NCI-H2029 (cell line): ENCODE measurements at regions not wholly inside any gene's neighbourhood (a gene's known extent, or its start where the extent isn't known, plus 50 kb on each side); places are given as distances from the start of the nearest gene placed in this dataset.
"Not testable (repeated sequence)": the region's sequence is repeated elsewhere in the genome, so short reads cannot be mapped to it uniquely, and the experiment has no call there.

Source experiments
- DNase-seq: peaks from one replicate; lab custom pipeline; 2025; lab: John Stamatoyannopoulos, UW

GRCh38 chr2:36058076-36058475 lies 297.5 kb upstream of the CRIM1 start:
- no peak for DNase-seq

- DNase-seq, result no peak
These were observed 302.8 kb upstream of the CRIM1 start for GRCh38 chr2:36052819-36053218.

- no peak for DNase-seq
These were observed 311.2 kb upstream of the CRIM1 start for GRCh38 chr2:36044411-36044810.

- DNase-seq, result no peak
These were observed 320.4 kb upstream of the CRIM1 start for GRCh38 chr2:36035137-36035536.

- no peak for DNase-seq
These were observed 323.5 kb upstream of the CRIM1 start for GRCh38 chr2:36032046-36032445.

GRCh38 chr2:36031471-36031870 lies 324.1 kb upstream of the CRIM1 start:
- no peak for DNase-seq

- no peak for DNase-seq
These were observed 328.0 kb upstream of the CRIM1 start for GRCh38 chr2:36027616-36028015.

- DNase-seq, result no peak
These were observed 342.5 kb upstream of the CRIM1 start for GRCh38 chr2:36013064-36013463.

- DNase-seq, result no peak
These were observed 349.1 kb upstream of the CRIM1 start for GRCh38 chr2:36006444-36006843.

GRCh38 chr2:36002941-36003340 lies 352.6 kb upstream of the CRIM1 start:
- no peak for DNase-seq

- no peak for DNase-seq
These were observed 358.1 kb upstream of the CRIM1 start for GRCh38 chr2:35997488-35997887.

GRCh38 chr2:35989503-35989902 lies 366.1 kb upstream of the CRIM1 start:
- no peak for DNase-seq

GRCh38 chr2:35989040-35989439 lies 366.5 kb upstream of the CRIM1 start:
- DNase-seq, result no peak

GRCh38 chr2:35986871-35987270 lies 368.7 kb upstream of the CRIM1 start:
- DNase-seq, result no peak

GRCh38 chr2:35978218-35978617 lies 377.4 kb upstream of the CRIM1 start:
- DNase-seq, result no peak

GRCh38 chr2:35976611-35977010 lies 379.0 kb upstream of the CRIM1 start:
- no peak for DNase-seq

- DNase-seq, result no peak
These were observed 381.8 kb upstream of the CRIM1 start for GRCh38 chr2:35973737-35974132.

- no peak for DNase-seq
These were observed 382.3 kb upstream of the CRIM1 start for GRCh38 chr2:35973132-35973736.

- no peak for DNase-seq
These were observed 391.8 kb upstream of the CRIM1 start for GRCh38 chr2:35963824-35964223.

GRCh38 chr2:35963357-35963756 lies 392.2 kb upstream of the CRIM1 start:
- no peak for DNase-seq

- no peak for DNase-seq
These were observed 392.9 kb upstream of the CRIM1 start for GRCh38 chr2:35962585-35963146.

GRCh38 chr2:35960596-35960995 lies 395.0 kb upstream of the CRIM1 start:
- DNase-seq, result no peak

GRCh38 chr2:35957053-35957452 lies 398.5 kb upstream of the CRIM1 start:
- not testable (repeated sequence) for DNase-seq

- DNase-seq, result no peak
These were observed 409.1 kb upstream of the CRIM1 start for GRCh38 chr2:35946478-35946877.
